HEK293 (cell line): ENCODE measurements at regions not wholly inside any gene's neighbourhood (a gene's known extent, or its start where the extent isn't known, plus 50 kb on each side); places are given as distances from the start of the nearest gene placed in this dataset.

Experiments
- CTCF ChIA-PET: fragments of 350-600 bp; formaldehyde crosslinking; extraction: SDS; loops from one replicate; lab custom pipeline; 2021; ENCODE audit warnings: antibody characterized with exemption; lab: Yijun Ruan, JAX
- POLR2A ChIA-PET: fragments of 300-600 bp; formaldehyde crosslinking; extraction: SDS; loops from one replicate; lab custom pipeline; 2020; ENCODE audit warnings: antibody characterized with exemption, inconsistent platforms; lab: Yijun Ruan, JAX
- H3K27ac ChIP-seq: fragments of 200-500 bp; sonication (Bioruptor generic); 2 replicates; pipeline ENCODE4 v1.5.1; 2014; ENCODE audit warnings: low read depth, low read length, control low read depth, inconsistent platforms; ENCODE audit errors: extremely low read depth
- H3K36me3 ChIP-seq, 2 experiments: fragments of 200-500 bp in 1 of 2; sonication (Bioruptor generic) in 1 of 2; 1 replicate in 1 of 2; 2 replicates in 1 of 2; pipeline ENCODE4 v1.5.1; 2014 to 2017; ENCODE audit warnings: inconsistent platforms in 2 of 2, low read length in 2 of 2; ENCODE audit not compliant: control insufficient read depth in 2 of 2, insufficient read depth in 1 of 2
- H3K4me1 ChIP-seq: fragments of 200-500 bp; sonication (Bioruptor generic); 2 replicates; pipeline ENCODE4 v1.5.1; 2014; ENCODE audit warnings: mild to moderate bottlenecking, low read length, inconsistent platforms; ENCODE audit not compliant: control insufficient read depth, insufficient read depth
- H3K4me3 ChIP-seq: 2 replicates; pipeline ENCODE4 v1.5.1; 2011; ENCODE audit warnings: low read depth, mild to moderate bottlenecking, control low read depth, low read length, moderate library complexity
- H3K9me3 ChIP-seq: fragments of 200-500 bp; sonication (Bioruptor generic); 2 replicates; pipeline ENCODE4 v1.5.1; 2014; ENCODE audit warnings: low read depth, low read length, inconsistent platforms; ENCODE audit not compliant: control insufficient read depth, insufficient read depth
- MZF1 ChIP-seq: fragments of 450-650 bp; formaldehyde crosslinking; IDR thresholded peaks from 2 replicates; pipeline ENCODE4 v1.5.1; 2017; ENCODE audit warnings: missing biosample characterization, missing genetic modification characterization, borderline replicate concordance
- PATZ1 ChIP-seq: fragments of 450-650 bp; formaldehyde crosslinking; IDR thresholded peaks from 2 replicates; pipeline ENCODE4 v1.5.1; 2016; ENCODE audit warnings: missing biosample characterization, missing genetic modification characterization
- REST ChIP-seq: fragments of 450-650 bp; formaldehyde crosslinking; IDR thresholded peaks from 2 replicates; pipeline ENCODE4 v1.5.1; 2016; ENCODE audit warnings: missing biosample characterization, missing genetic modification characterization
- SALL2 ChIP-seq: fragments of 450-650 bp; formaldehyde crosslinking; IDR thresholded peaks from 2 replicates; pipeline ENCODE4 v1.5.0; 2017; ENCODE audit warnings: missing biosample characterization, mild to moderate bottlenecking, missing genetic modification characterization, borderline replicate concordance
- SP3 ChIP-seq: fragments of 450-650 bp; formaldehyde crosslinking; IDR thresholded peaks from 2 replicates; pipeline ENCODE4 v1.5.1; 2016; ENCODE audit warnings: missing biosample characterization, missing genetic modification characterization
- TRIM28 ChIP-seq: IDR thresholded peaks from 2 replicates; pipeline ENCODE4 v1.6.1; 2011; ENCODE audit warnings: low read length, control low read depth, borderline replicate concordance
- ZBTB10 ChIP-seq: fragments of 450-650 bp; formaldehyde crosslinking; IDR thresholded peaks from 2 replicates; pipeline ENCODE4 v1.5.1; 2016; ENCODE audit warnings: missing biosample characterization, missing genetic modification characterization
- ZBTB20 ChIP-seq: fragments of 450-650 bp; formaldehyde crosslinking; IDR thresholded peaks from 2 replicates; pipeline ENCODE4 v1.5.1; 2016; ENCODE audit warnings: missing biosample characterization, missing genetic modification characterization
- ZBTB6 ChIP-seq: fragments of 450-650 bp; formaldehyde crosslinking; IDR thresholded peaks from 2 replicates; pipeline ENCODE4 v1.5.1; 2017; ENCODE audit warnings: missing biosample characterization, missing genetic modification characterization
- ZFP69B ChIP-seq: fragments of 450-650 bp; formaldehyde crosslinking; IDR thresholded peaks from 2 replicates; pipeline ENCODE4 v1.5.1; 2016; ENCODE audit warnings: missing biosample characterization, missing genetic modification characterization
- ZNF112 ChIP-seq: fragments of 450-650 bp; formaldehyde crosslinking; IDR thresholded peaks from 2 replicates; pipeline ENCODE4 v1.5.0; 2017; ENCODE audit warnings: missing biosample characterization, missing genetic modification characterization
- ZNF184 ChIP-seq: fragments of 450-650 bp; IDR thresholded peaks from 2 replicates; pipeline ENCODE4 v1.5.1; 2018; ENCODE audit warnings: missing biosample characterization, mild to moderate bottlenecking, missing genetic modification characterization
- ZNF223 ChIP-seq: fragments of 450-650 bp; formaldehyde crosslinking; IDR thresholded peaks from 2 replicates; pipeline ENCODE4 v1.5.1; 2016; ENCODE audit warnings: missing biosample characterization, missing genetic modification characterization
- ZNF26 ChIP-seq: fragments of 450-650 bp; formaldehyde crosslinking; IDR thresholded peaks from 2 replicates; pipeline ENCODE4 v1.5.1; 2016; ENCODE audit warnings: missing biosample characterization, missing genetic modification characterization
- ZNF280D ChIP-seq: fragments of 450-650 bp; formaldehyde crosslinking; IDR thresholded peaks from 2 replicates; pipeline ENCODE4 v1.5.1; 2016; ENCODE audit warnings: missing biosample characterization, missing genetic modification characterization
- ZNF513 ChIP-seq: fragments of 450-650 bp; IDR thresholded peaks from 2 replicates; pipeline ENCODE4 v1.5.1; 2018; ENCODE audit warnings: missing biosample characterization, missing genetic modification characterization
- ZNF571 ChIP-seq: fragments of 450-650 bp; formaldehyde crosslinking; IDR thresholded peaks from 2 replicates; pipeline ENCODE4 v1.5.0; 2017; ENCODE audit warnings: missing biosample characterization, missing genetic modification characterization
- ZNF610 ChIP-seq: fragments of 450-650 bp; formaldehyde crosslinking; IDR thresholded peaks from 2 replicates; pipeline ENCODE4 v1.5.1; 2016; ENCODE audit warnings: missing biosample characterization, missing genetic modification characterization, borderline replicate concordance
- ZNF664 ChIP-seq: fragments of 450-650 bp; formaldehyde crosslinking; IDR thresholded peaks from 2 replicates; pipeline ENCODE4 v1.5.1; 2016; ENCODE audit warnings: missing biosample characterization, missing genetic modification characterization
- ZNF830 ChIP-seq: fragments of 450-650 bp; IDR thresholded peaks from 2 replicates; pipeline ENCODE4 v1.5.0; 2018; ENCODE audit warnings: missing biosample characterization, missing genetic modification characterization, low read depth, mild to moderate bottlenecking, moderate library complexity

GRCh38 chr4:82017680-82018079 is 356.1 kb downstream of the HNRNPD start:
- POLR2A ChIA-PET, result no interaction called here
- TF ChIP-seq TRIM28, result no peak
- TF ChIP-seq PATZ1 (tag by site-specific recombination), result no peak
- TF ChIP-seq ZBTB10 (tag by site-specific recombination), result no peak
- no peak for TF ChIP-seq SP3 (tag by site-specific recombination)
- no peak for TF ChIP-seq ZNF26 (tag by site-specific recombination)
- TF ChIP-seq ZNF112 (tag by site-specific recombination), result no peak
- TF ChIP-seq REST (tag by site-specific recombination), result peak; percentile 92
- no peak for TF ChIP-seq ZNF280D (tag by site-specific recombination)
- no peaks in the 10 kb centered on the region for H3K4me1 ChIP-seq
- no peaks in the 10 kb centered on the region for H3K9me3 ChIP-seq
- H3K27ac ChIP-seq, result no peak overlapping the region
- H3K36me3 ChIP-seq, result no peaks in the 10 kb centered on the region
- CTCF ChIA-PET, result no interaction called here
- no peak overlapping the region for H3K4me3 ChIP-seq

- Histone ChIP-seq H3K36me3 (no peaks in the 10 kb centered on the region), H3K4me3 (no peak overlapping the region), H3K4me1 (no peaks in the 10 kb centered on the region), H3K9me3 (no peaks in the 10 kb centered on the region), H3K27ac (no peak overlapping the region)
- ChIA-PET POLR2A (no interaction called here), CTCF (no interaction called here)
- TF ChIP-seq ZNF513 (tag by site-specific recombination) (no peak), ZNF610 (tag by site-specific recombination) (no peak), ZBTB20 (tag by site-specific recombination) (no peak), ZNF830 (tag by site-specific recombination) (no peak), SALL2 (no peak), ZNF223 (tag by site-specific recombination) (no peak), ZFP69B (tag by site-specific recombination) (no peak), ZNF571 (tag by site-specific recombination) (no peak), ZBTB6 (tag by site-specific recombination) (no peak), MZF1 (tag by site-specific recombination) (no peak), ZNF184 (no peak), ZNF664 (tag by site-specific recombination) (no peak)
These were observed 368.6 kb downstream of the HNRNPD start for GRCh38 chr4:82005158-82005557.
